ENCODE measurements at regions not wholly inside any gene's neighbourhood (a gene's known extent, or its start where the extent isn't known, plus 50 kb on each side); places are given as distances from the start of the nearest gene placed in this dataset.
A peak's percentile ranks its signal among the peaks of the same experiment; 100 is the strongest.
"Not testable (repeated sequence)": the region's sequence is repeated elsewhere in the genome, so short reads cannot be mapped to it uniquely, and the experiment has no call there.

DNA sequence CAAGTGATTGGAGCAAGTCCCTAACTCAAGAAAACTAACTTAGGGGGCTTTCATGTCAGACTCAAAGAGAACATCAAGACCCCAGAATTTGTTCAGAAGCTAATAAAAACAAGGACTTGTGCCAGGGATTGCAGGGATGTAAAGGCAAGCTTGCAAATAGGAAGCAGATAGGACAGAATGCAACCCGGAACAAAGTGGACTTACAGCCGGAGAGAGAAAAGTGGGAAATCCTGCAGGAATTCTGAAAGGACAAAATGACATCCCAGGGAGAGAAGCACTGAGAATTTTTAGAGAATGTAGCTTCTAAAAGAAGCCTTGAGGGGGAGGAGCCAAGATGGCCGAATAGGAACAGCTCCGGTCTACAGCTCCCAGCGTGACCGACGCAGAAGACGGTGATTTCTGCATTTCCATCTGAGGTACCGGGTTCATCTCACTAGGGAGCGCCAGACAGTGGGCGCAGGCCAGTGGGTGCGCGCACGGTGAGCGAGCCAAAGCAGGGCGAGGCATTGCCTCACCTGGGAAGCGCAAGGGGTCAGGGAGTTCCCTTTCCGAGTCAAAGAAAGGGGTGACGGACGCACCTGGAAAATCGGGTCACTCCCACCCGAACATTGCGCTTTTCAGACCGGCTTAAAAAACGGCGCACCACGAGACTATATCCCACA lies 195.6 kb upstream of the G2E3 start:
- DNase-seq (ENCODE audit: low spot score), result not testable (repeated sequence)

GRCh38 chr14:30369502-30370180 lies 189.3 kb upstream of the G2E3 start:
- no peak for DNase-seq (ENCODE audit: low spot score)

GRCh38 chr14:30373053-30373452 lies 185.9 kb upstream of the G2E3 start:
- DNase-seq (ENCODE audit: low spot score), result no peak

DNA sequence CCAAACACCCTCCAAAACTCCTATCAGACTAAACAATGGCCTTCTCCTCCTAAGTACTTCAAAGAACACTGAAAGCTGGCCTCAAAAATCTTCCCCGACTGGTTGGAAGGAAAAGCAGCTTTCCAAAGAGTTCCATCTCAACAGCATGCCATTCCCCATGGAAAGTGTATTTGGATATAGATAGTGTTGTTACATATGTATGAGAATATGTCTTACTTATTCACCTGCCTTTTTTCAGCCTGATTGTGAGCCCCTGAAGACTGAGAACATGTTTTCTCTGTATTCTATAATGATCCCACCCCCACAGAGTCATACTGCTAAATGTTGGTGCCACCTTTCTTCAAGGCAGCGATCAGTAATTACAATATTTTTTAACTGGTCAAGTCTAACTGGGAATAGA lies 185.4 kb upstream of the G2E3 start:
- DNase-seq (ENCODE audit: low spot score), result no peak

- peak; percentile 14 for DNase-seq (ENCODE audit: low spot score)
Observed at GRCh38 chr14:30375296-30375892, 183.6 kb upstream of the G2E3 start.

GRCh38 chr14:30381861-30382480 lies 177.0 kb upstream of the G2E3 start:
- no peak for DNase-seq (ENCODE audit: low spot score)

DNA sequence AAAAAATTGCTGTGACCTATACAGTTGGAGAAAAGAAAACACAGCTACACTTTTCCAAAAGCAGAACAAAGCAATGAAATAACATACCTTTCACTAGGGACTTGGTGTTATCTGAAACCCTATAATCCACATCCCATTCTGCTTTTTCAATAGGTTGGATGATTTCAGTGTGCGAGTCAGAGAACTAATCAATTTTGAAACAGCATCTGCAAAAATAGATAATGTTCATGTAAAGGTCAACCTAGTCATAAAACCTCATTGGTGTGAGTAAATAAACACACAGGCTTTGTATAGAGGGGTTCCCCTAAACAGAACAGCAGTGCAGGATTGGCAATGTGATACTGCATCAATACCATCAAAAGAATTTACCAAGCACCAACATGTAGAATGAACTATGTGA lies 173.0 kb upstream of the G2E3 start:
- DNase-seq (ENCODE audit: low spot score), result no peak

GRCh38 chr14:30387871-30388270 lies 171.1 kb upstream of the G2E3 start:
- no peak for DNase-seq (ENCODE audit: low spot score)

- peak; percentile 17 for DNase-seq (ENCODE audit: low spot score)
Observed at GRCh38 chr14:30389134-30389876, 169.7 kb upstream of the G2E3 start.

GRCh38 chr14:30389877-30390385 lies 169.0 kb upstream of the G2E3 start:
- no peak for DNase-seq (ENCODE audit: low spot score)

DNA sequence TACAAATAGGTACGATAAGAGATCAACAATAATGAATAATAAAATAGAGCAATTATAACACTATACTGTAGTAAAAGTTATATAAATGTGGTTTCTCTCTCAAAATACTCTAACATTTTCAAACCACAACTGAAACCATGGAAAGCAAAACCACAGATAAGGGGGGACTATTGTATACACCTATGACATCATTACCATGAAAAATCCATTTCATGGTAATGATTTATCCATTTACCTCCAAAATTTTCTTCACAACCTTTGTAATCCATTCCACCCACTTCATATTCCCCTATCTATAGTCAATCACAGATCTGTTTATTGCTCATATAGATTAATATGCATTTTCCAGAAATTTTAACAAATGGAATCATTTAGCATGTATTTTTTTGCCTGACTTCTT lies 163.9 kb upstream of the G2E3 start:
- no peak for DNase-seq (ENCODE audit: low spot score)

DNA sequence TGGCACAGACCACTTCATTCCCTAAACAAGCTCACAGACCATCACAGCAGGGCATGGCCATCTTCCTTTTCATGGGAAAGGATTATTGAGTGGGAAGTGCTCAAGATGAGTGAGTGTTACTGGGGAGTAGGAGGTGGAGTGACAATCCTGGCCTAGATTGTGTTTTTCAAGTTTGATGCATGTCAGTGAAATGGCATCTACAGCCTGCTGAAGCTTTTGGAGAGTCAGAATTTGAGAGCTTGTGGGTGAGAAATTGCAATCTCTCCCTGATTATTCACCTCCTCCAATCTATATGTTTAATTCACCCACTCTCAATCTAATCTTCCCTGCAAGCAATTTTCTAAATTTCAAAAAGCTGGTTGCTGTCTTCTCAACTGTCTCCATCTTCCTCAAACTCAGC lies 156.1 kb upstream of the G2E3 start:
- no peak for DNase-seq (ENCODE audit: low spot score)

- no peak for DNase-seq (ENCODE audit: low spot score)
Observed at GRCh38 chr14:30403791-30404190, 155.2 kb upstream of the G2E3 start.

DNA sequence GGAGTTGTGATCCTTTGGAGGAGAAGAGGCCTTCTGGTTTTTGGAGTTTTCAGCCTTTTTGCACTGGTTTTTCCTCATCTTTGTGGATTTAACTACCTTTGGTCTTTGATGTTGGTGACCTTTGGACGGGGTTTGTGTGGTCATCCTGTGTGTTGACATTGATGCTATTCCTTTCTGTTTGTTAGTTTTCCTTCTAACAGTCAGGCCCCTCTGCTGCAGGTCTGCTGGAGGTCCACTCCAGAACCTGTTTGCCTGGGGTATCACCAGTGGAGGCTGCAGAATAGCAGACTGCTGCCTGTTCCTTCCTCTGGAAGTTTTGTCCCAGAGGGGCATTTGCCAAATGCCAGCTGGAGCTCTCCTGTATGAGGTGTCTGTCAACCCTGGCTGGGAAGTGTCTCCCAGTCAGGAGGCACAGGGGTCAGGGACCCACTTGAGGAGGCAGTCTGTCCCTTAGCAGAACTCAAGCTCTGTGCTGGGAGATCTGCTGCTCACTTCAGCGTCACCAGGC lies 149.4 kb upstream of the G2E3 start:
- not testable (repeated sequence) for DNase-seq (ENCODE audit: low spot score)

- no peak for DNase-seq (ENCODE audit: low spot score)
Observed at GRCh38 chr14:30410986-30411385, 148.0 kb upstream of the G2E3 start.

DNA sequence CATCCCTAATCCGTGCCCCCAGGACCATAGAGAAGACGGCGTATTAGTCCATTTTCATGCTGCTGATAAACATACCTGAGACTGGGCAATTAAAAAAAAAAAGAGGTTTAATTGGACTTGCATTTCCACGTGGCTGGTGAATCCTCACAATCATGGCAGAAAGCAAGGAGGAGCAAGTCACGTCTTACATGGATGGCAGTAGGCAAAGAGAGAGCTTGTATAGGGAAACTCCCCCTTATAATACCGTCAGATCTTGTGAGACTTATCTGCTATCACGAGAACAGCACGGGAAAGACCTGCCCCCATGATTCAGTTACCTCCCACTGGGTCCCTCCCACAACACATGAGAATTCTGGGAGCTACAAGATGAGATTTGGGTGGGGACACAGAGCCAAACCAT lies 145.8 kb upstream of the G2E3 start:
- DNase-seq (ENCODE audit: low spot score), result not testable (repeated sequence)

DNA sequence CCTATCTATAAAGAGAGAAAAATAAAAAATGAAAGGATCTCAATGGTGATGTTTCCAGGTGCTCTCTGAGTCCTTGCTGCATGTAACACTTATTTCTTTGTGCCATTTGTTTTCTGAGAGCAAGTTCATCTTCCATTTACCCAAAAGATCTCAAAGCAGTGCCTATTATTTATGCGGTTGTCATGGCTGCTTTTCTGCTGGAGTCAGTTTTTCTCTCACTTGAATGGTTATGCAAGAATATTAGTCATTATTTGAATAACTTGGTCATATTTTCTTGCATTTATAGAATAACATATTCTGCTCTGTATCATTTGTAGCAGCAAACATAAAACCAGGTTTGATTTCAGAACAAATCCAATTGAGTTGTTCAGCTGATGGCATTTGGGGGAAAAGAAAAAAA lies 141.8 kb upstream of the G2E3 start:
- no peak for DNase-seq (ENCODE audit: low spot score)

DNA sequence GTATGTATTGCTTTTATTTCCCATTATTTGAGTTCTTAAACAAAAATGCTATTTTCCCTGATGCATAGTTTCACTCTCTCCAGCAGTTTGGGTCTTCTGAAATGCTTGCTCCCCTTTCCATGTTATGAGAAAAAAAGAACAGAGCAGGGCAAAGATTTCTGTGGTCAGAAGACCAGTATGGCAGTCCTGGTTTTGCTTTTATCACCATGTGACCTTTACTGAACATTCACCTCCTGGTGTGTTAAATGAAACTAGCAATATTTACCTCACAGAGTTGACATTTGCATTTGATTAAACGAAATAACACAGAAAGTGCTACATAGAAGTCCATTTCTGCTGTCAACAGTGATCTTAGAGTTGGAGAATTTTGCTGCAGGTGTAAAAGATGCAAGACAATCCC lies 141.0 kb upstream of the G2E3 start:
- no peak for DNase-seq (ENCODE audit: low spot score)

GRCh38 chr14:30419037-30419436 lies 139.9 kb upstream of the G2E3 start:
- DNase-seq (ENCODE audit: low spot score), result no peak

DNA sequence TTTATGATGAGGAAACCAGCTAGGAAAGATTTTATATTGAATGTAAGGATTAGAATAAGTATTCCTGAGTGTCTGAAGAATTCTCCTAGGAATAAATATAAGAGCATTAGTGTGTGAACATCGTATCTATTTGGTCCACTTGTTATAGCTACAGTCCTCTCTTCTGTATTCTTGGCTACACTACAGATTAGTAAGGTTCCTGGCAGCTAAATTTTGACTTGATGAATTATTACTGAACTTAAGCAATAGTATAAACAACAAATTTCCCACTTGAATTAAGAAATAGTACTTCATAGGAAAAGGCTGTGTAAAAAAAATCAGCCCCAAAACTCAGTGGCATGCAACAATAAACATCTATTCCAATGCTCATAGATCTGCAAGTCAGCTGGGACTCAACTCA lies 138.4 kb upstream of the G2E3 start:
- no peak for DNase-seq (ENCODE audit: low spot score)

DNA sequence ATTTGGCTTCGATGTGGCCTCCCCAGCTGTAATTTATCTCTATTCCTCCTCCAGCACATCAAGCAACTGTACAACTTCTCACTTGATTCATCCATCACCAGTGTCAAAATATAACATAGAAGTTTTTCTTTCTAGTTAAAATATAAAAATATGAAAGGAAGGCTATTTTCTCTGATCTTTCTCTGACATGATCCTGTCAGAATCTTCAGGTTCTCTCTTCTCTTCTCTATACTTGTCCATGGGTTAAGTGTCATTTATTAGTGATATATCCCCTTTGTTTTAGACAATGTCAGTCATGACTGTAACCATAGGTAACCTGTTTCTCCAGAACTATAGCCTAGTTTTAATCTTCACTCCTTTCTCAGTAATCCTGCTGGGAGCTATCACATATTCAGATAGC lies 132.5 kb upstream of the G2E3 start:
- no peak for DNase-seq (ENCODE audit: low spot score)

DNA sequence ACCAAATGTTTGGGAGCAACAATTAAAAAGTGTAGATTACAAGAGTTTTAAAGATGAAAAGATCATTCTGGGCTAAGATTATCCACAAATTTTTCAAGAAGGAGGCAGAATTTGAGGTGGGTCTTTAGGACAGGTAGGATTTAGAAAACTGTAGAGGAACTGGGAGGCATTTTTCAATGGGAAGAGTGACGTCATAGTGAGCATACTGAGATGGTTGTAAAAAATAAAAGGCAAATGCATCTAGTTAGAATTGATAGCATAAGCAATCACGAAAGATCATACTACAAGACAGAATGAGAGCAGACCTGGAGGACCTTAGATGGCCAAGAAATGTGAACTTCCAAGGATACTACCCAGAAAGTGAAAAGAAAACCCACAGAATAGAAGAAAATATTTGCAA lies 131.6 kb upstream of the G2E3 start:
- no peak for DNase-seq (ENCODE audit: low spot score)

Measured in H4 (cell line).